HepG2 (cell line): ENCODE measurements at regions not wholly inside any gene's neighbourhood (a gene's known extent, or its start where the extent isn't known, plus 50 kb on each side); places are given as distances from the start of the nearest gene placed in this dataset.

Source experiments
- ATAC-seq: fragments of 200-7000 bp; cut with Tn5 transposase; 3 replicates; pipeline ENCODE4 v1.9.1; 2020; ENCODE audit warnings: mild to moderate bottlenecking, moderate library complexity
- BruUV-seq: library from RNA; stranded (reverse); fragments of 400-500 nt; replicated peaks from 2 replicates; lab custom pipeline; 2021; lab: Mats Ljungman, UMichigan
- CTCF ChIA-PET: fragments of 300-600 bp; formaldehyde crosslinking; extraction: SDS; loops from one replicate; lab custom pipeline; 2021; ENCODE audit warnings: low total read pairs, inconsistent platforms, low intra/inter-chr PET ratio; lab: Yijun Ruan, JAX
- POLR2A ChIA-PET: fragments of 350-600 bp; sonication (Branson Sonifier 250); formaldehyde crosslinking; loops from one replicate; lab custom pipeline; 2020; ENCODE audit warnings: antibody characterized with exemption, inconsistent platforms; lab: Yijun Ruan, JAX
- DNase-seq: peaks from one replicate; pipeline ENCODE4 v3.0.0-alpha.2; 2015; ENCODE audit warnings: low spot score
- FAIRE-seq: peaks from 3 replicates; lab custom pipeline; 2011; peaks lifted over from hg19 to GRCh38; lab: Jason Lieb, UNC
- H2AFZ ChIP-seq: one replicate; pipeline ENCODE4 v1.6.1; 2011; ENCODE audit warnings: low read length, inconsistent platforms
- H3K27ac ChIP-seq: fragments of 300-600 bp; 3 replicates; pipeline ENCODE4 v1.8.0; 2011; ENCODE audit warnings: mixed run types, mild to moderate bottlenecking, mixed read lengths, low read length, inconsistent platforms; ENCODE audit not compliant: insufficient read depth; ENCODE audit errors: extremely low read length
- H3K27me3 ChIP-seq, 2 experiments: fragments of 200-600 bp in 1 of 2; 2 replicates in 1 of 2; 3 replicates in 1 of 2; pipeline versions ENCODE4 v1.6.0 to v1.8.0; 2011; ENCODE audit warnings: low read length in 2 of 2, mild to moderate bottlenecking in 2 of 2, moderate library complexity in 2 of 2, inconsistent platforms in 1 of 2; ENCODE audit not compliant: insufficient read depth in 2 of 2, control insufficient read depth in 1 of 2
- H3K36me3 ChIP-seq, 2 experiments: fragments of 200-600 bp in 1 of 2; replicated peaks in 1 of 2; 2 replicates in 1 of 2; 3 replicates in 1 of 2; pipeline versions ENCODE4 v1.5.1 to v1.8.0; 2011; ENCODE audit warnings: low read length in 2 of 2, inconsistent platforms in 1 of 2; ENCODE audit not compliant: insufficient read depth in 2 of 2, control insufficient read depth in 1 of 2
- H3K4me1 ChIP-seq: 2 replicates; pipeline ENCODE4 v1.5.1; 2012; ENCODE audit warnings: low read length, inconsistent platforms; ENCODE audit not compliant: insufficient read depth
- H3K4me2 ChIP-seq: 2 replicates; pipeline ENCODE4 v1.6.0; 2011; ENCODE audit warnings: low read depth, low read length, inconsistent platforms
- H3K4me3 ChIP-seq, 3 experiments: fragments of 200-600 bp in 1 of 3; sonication (generic), shearing (Covaris generic) in 1 of 3; replicated peaks in 1 of 3; 2 replicates each; pipeline ENCODE4 v1.5.1; 2011 to 2016; ENCODE audit warnings: low read length in 3 of 3, inconsistent platforms in 2 of 3, low read depth in 2 of 3, mild to moderate bottlenecking in 2 of 3, control low read depth in 1 of 3, mixed read lengths in 1 of 3; ENCODE audit not compliant: insufficient read depth in 1 of 3
- H3K79me2 ChIP-seq: one replicate; pipeline ENCODE4 v1.6.1; 2011; ENCODE audit warnings: low read length, inconsistent platforms; ENCODE audit not compliant: insufficient read depth
- H3K9ac ChIP-seq: 2 replicates; pipeline ENCODE4 v1.6.0; 2011; ENCODE audit warnings: mild to moderate bottlenecking, low read depth, low read length, inconsistent platforms; ENCODE audit not compliant: insufficient read depth
- H3K9me3 ChIP-seq: 2 replicates; pipeline ENCODE4 v1.5.1; 2012; ENCODE audit warnings: mild to moderate bottlenecking, low read length
- H4K20me1 ChIP-seq: 2 replicates; pipeline ENCODE4 v1.6.0; 2011; ENCODE audit warnings: inconsistent platforms, mild to moderate bottlenecking, low read length, moderate library complexity; ENCODE audit not compliant: insufficient read depth
- CEBPB ChIP-seq: IDR thresholded peaks from 2 replicates; pipeline ENCODE4 v1.6.1; 2011; ENCODE audit warnings: low read depth, low read length, improper control_type of control experiment, borderline replicate concordance
- MTA3 ChIP-seq: sonication (generic); formaldehyde crosslinking; IDR thresholded peaks from 2 replicates; pipeline ENCODE4 v1.4.0; 2020; ENCODE audit warnings: missing genetic modification reagents
- SAP130 ChIP-seq: IDR thresholded peaks from 2 replicates; pipeline ENCODE4 v1.6.1; 2016; ENCODE audit warnings: low read depth
- ZBTB1 ChIP-seq: sonication (generic); formaldehyde crosslinking; IDR thresholded peaks from 2 replicates; pipeline ENCODE4 v1.4.0; 2020; ENCODE audit warnings: missing genetic modification reagents, borderline replicate concordance
- ZSCAN29 ChIP-seq: sonication (generic); formaldehyde crosslinking; conservative IDR thresholded peaks from 2 replicates; pipeline ENCODE4 v1.4.0; 2020; ENCODE audit warnings: mild to moderate bottlenecking, missing genetic modification reagents
- WGBS: methylation state at CpG from one replicate; pipeline ENCODE4 v1.1.6; 2017; ENCODE audit warnings: low lambda C conversion rate; 5-methylcytosine and 5-hydroxymethylcytosine counted together
- in situ Hi-C: cut with HindIII; loops from 2 replicates; pipeline ENCODE4 v1.10.0; 2017; ENCODE audit warnings: low pct_unique_long_range_greater_than_20kb; ENCODE audit not compliant: extremely low pct_ligation_motif_present
- intact Hi-C: fragments of 100-400 bp; cut with micrococcal nuclease; formaldehyde crosslinking; loops from one replicate; pipeline ENCODE4 v1.10.0; 2022; ENCODE audit not compliant: unreplicated experiment
- TF ChIP-seq, protein P1 (sequence below), 2 experiments: fragments of 450-650 bp in 1 of 2; sonication (generic) in 1 of 2; formaldehyde crosslinking in 1 of 2; IDR thresholded peaks; 2 replicates each; pipeline versions ENCODE4 v1.6.1 to v1.8.0; 2016 to 2022; ENCODE audit warnings: antibody characterized with exemption in 1 of 2, mild to moderate bottlenecking in 1 of 2, missing genetic modification reagents in 1 of 2
- TF ChIP-seq, protein P2 (sequence below): sonication (generic); formaldehyde crosslinking; IDR thresholded peaks from 2 replicates; pipeline ENCODE4 v1.4.0; 2020; ENCODE audit warnings: missing genetic modification reagents, borderline replicate concordance

DNA sequence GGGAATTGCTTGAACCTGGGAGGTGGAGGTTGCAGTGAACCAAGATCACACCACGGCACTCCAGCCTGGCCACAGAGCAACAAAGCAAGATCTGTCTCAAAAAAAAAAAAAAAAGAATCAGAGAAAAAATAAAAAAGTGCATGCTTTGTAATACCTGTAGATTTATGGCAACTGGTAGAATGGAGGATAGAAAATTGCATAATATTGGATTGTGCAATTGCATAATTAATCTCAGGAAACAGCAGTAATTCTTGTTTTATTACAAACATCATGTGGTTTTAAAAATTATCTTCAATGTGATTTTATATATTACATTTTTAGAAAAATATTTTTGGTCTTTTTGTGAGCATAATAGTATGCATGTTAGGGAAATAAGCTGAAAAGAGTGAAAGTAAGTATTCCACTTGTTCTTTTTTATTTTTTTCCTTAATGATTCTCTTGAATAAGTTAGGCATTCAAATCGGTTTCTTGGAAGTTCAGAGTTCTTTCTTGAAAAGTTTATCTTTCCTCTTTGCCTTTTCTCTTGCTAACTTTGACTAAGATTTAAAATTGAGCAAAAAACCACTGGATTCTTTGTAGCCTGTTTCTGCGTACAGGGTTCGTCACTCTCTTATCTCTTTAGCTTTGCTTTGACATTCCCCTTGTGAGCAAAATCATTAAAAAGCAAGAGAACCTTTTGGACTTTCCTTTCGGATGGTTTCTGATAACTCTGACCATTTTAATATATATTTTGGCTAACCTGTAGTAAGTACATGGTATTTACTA is 127.5 kb upstream of the ADAMTS5 start:
- Histone ChIP-seq H3K4me3 (no peak overlapping the region), H3K4me2 (no peak overlapping the region), H2AFZ (no peak overlapping the region), H3K79me2 (no peaks in the 10 kb centered on the region), H3K36me3 (no peaks in the 10 kb centered on the region), H3K9ac (no peak overlapping the region), H3K27ac (no peak overlapping the region)
- WGBS, result 2% methylated on average over 5 of the region's 5 CpGs
- no peak for DNase-seq
- intact Hi-C loops, result no loop called here
- CTCF ChIA-PET, result no interaction called here
- no TSS peak for BruUV-seq
- no peak for FAIRE-seq
- TF ChIP-seq CEBPB, result peak; percentile 24; the same call in 1 of the 2 replicates
- no peak for TF ChIP-seq SAP130
- TF ChIP-seq, all 625 proteins: peak for 1
- no peaks in the 10 kb centered on the region for H3K27me3 ChIP-seq
- no peaks in the 10 kb centered on the region for H4K20me1 ChIP-seq
- in situ Hi-C loops, result no loop called here
- POLR2A ChIA-PET, result no interaction called here
- H3K4me1 ChIP-seq, result no peaks in the 10 kb centered on the region
- no peak for ATAC-seq
- H3K9me3 ChIP-seq, result peaks cover 92% of the 10 kb centered on the region

DNA sequence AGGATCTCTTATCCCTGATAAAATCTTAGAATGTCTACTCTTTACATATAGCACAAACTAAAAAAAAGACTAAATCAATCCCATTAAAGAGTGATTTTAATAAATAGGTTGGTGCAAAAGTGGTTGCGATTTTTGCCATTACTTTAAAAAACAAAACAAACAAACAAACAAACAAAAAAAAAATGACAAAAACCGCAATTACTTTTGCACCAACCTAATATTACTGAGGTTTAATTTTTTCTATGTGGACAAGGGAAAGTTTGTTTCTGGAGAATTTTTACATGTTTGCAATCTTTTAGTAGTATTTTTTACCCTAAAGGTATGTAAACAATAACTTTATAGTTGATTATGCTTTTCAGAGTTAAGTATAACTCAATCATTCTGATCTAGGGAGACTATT is 119.7 kb upstream of the ADAMTS5 start:
- no peak for ATAC-seq
- no peak for DNase-seq
- no peak overlapping the region for H2AFZ ChIP-seq
- intact Hi-C loops (no loop called here), in situ Hi-C loops (no loop called here)
- H3K36me3 ChIP-seq, result no peaks in the 10 kb centered on the region
- no peak overlapping the region for H3K4me2 ChIP-seq
- BruUV-seq, result no TSS peak
- POLR2A ChIA-PET, result no interaction called here
- H3K9me3 ChIP-seq, result peaks cover 91% of the 10 kb centered on the region
- H3K9ac ChIP-seq, result no peak overlapping the region
- CTCF ChIA-PET, result no interaction called here
- no peak overlapping the region for H3K27ac ChIP-seq
- no peaks in the 10 kb centered on the region for H3K4me1 ChIP-seq
- 6% methylated on average over 2 of the region's 2 CpGs for WGBS
- FAIRE-seq, result no peak
- no peaks in the 10 kb centered on the region for H3K79me2 ChIP-seq
- no peaks in the 10 kb centered on the region for H4K20me1 ChIP-seq
- no peak overlapping the region for H3K4me3 ChIP-seq
- H3K27me3 ChIP-seq, result no peaks in the 10 kb centered on the region
- no peak for TF ChIP-seq MTA3
- TF ChIP-seq ZSCAN29, result no peak
- TF ChIP-seq, protein P1, sequence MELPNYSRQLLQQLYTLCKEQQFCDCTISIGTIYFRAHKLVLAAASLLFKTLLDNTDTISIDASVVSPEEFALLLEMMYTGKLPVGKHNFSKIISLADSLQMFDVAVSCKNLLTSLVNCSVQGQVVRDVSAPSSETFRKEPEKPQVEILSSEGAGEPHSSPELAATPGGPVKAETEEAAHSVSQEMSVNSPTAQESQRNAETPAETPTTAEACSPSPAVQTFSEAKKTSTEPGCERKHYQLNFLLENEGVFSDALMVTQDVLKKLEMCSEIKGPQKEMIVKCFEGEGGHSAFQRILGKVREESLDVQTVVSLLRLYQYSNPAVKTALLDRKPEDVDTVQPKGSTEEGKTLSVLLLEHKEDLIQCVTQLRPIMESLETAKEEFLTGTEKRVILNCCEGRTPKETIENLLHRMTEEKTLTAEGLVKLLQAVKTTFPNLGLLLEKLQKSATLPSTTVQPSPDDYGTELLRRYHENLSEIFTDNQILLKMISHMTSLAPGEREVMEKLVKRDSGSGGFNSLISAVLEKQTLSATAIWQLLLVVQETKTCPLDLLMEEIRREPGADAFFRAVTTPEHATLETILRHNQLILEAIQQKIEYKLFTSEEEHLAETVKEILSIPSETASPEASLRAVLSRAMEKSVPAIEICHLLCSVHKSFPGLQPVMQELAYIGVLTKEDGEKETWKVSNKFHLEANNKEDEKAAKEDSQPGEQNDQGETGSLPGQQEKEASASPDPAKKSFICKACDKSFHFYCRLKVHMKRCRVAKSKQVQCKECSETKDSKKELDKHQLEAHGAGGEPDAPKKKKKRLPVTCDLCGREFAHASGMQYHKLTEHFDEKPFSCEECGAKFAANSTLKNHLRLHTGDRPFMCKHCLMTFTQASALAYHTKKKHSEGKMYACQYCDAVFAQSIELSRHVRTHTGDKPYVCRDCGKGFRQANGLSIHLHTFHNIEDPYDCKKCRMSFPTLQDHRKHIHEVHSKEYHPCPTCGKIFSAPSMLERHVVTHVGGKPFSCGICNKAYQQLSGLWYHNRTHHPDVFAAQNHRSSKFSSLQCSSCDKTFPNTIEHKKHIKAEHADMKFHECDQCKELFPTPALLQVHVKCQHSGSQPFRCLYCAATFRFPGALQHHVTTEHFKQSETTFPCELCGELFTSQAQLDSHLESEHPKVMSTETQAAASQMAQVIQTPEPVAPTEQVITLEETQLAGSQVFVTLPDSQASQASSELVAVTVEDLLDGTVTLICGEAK (IDR thresholded peaks at IDR 0.05), result peak; percentile 89
- TF ChIP-seq, protein P1 (CRISPR knock-in tag; IDR thresholded peaks at IDR 0.05), result no peak
- TF ChIP-seq, protein P2, sequence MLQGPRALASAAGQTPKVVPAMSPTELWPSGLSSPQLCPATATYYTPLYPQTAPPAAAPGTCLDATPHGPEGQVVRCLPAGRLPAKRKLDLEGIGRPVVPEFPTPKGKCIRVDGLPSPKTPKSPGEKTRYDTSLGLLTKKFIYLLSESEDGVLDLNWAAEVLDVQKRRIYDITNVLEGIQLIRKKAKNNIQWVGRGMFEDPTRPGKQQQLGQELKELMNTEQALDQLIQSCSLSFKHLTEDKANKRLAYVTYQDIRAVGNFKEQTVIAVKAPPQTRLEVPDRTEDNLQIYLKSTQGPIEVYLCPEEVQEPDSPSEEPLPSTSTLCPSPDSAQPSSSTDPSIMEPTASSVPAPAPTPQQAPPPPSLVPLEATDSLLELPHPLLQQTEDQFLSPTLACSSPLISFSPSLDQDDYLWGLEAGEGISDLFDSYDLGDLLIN (CRISPR knock-in tag), result no peak
- TF ChIP-seq ZBTB1 (CRISPR knock-in tag), result no peak
